Loucy (cell line): ENCODE measurements at regions not wholly inside any gene's neighbourhood (a gene's known extent, or its start where the extent isn't known, plus 50 kb on each side); places are given as distances from the start of the nearest gene placed in this dataset.

Experiments used
- H2AFZ ChIP-seq: fragments of 200-600 bp; sonication (generic); 2 replicates; pipeline ENCODE4 v1.6.0; 2016; ENCODE audit warnings: antibody characterized with exemption, mild to moderate bottlenecking, low read length, moderate library complexity
- H3F3A ChIP-seq: fragments of 200-600 bp; 2 replicates; pipeline ENCODE4 v1.6.0; 2016; ENCODE audit warnings: antibody characterized with exemption, low read depth, mild to moderate bottlenecking
- H3K27me3 ChIP-seq: fragments of 200-600 bp; sonication (generic); 2 replicates; pipeline ENCODE4 v1.6.1; 2014; ENCODE audit warnings: low read length, mild to moderate bottlenecking; ENCODE audit not compliant: insufficient read depth, poor library complexity, severe bottlenecking
- H3K36me3 ChIP-seq: fragments of 200-600 bp; sonication (generic); 2 replicates; pipeline ENCODE4 v1.6.1; 2016; ENCODE audit warnings: low read length; ENCODE audit not compliant: insufficient read depth
- H3K4me1 ChIP-seq: fragments of 200-600 bp; sonication (generic); 2 replicates; pipeline ENCODE4 v1.5.1; 2014; ENCODE audit warnings: low read length, mild to moderate bottlenecking; ENCODE audit not compliant: insufficient read depth, poor library complexity, severe bottlenecking
- H3K4me2 ChIP-seq: fragments of 200-600 bp; sonication (generic); 2 replicates; pipeline ENCODE4 v1.6.0; 2014; ENCODE audit warnings: antibody characterized with exemption, low read length, low read depth, mild to moderate bottlenecking; ENCODE audit not compliant: poor library complexity, severe bottlenecking
- H3K4me3 ChIP-seq: fragments of 200-600 bp; sonication (generic); 2 replicates; pipeline ENCODE4 v1.5.1; 2014; ENCODE audit warnings: low read length, mild to moderate bottlenecking, mixed read lengths; ENCODE audit not compliant: poor library complexity, severe bottlenecking
- H3K79me2 ChIP-seq: fragments of 200-600 bp; sonication (generic); 2 replicates; pipeline ENCODE4 v1.6.1; 2014; ENCODE audit warnings: low read length; ENCODE audit not compliant: insufficient read depth
- H3K9ac ChIP-seq: fragments of 200-600 bp; sonication (generic); 2 replicates; pipeline ENCODE4 v1.6.0; 2014; ENCODE audit warnings: mild to moderate bottlenecking, low read depth, low read length, moderate library complexity; ENCODE audit not compliant: poor library complexity, severe bottlenecking
- H3K9me2 ChIP-seq: fragments of 200-600 bp; sonication (generic); replicated peaks from 2 replicates; pipeline ENCODE4 v1.6.1; 2016; ENCODE audit warnings: low read depth, low read length, mixed read lengths
- H3K9me3 ChIP-seq: fragments of 200-600 bp; sonication (generic); 2 replicates; pipeline ENCODE4 v1.6.1; 2014; ENCODE audit warnings: mild to moderate bottlenecking, antibody characterized with exemption, low read length, low read depth; ENCODE audit not compliant: insufficient read depth
- H4K20me1 ChIP-seq: fragments of 200-600 bp; sonication (generic); 2 replicates; pipeline ENCODE4 v1.6.0; 2014; ENCODE audit warnings: antibody characterized with exemption, low read length, mild to moderate bottlenecking; ENCODE audit not compliant: insufficient read depth, poor library complexity, severe bottlenecking
- CTCF ChIP-seq: fragments of 200-600 bp; sonication (generic); conservative IDR thresholded peaks from 2 replicates; pipeline ENCODE4 v1.5.1; 2014; ENCODE audit warnings: mild to moderate bottlenecking, antibody characterized with exemption, low read length
- EZH2phosphoT487 ChIP-seq: fragments of 200-600 bp; IDR thresholded peaks from 2 replicates; pipeline ENCODE4 v1.6.1; 2018; ENCODE audit warnings: antibody characterized with exemption, mild to moderate bottlenecking, moderate library complexity, borderline replicate concordance

DNA sequence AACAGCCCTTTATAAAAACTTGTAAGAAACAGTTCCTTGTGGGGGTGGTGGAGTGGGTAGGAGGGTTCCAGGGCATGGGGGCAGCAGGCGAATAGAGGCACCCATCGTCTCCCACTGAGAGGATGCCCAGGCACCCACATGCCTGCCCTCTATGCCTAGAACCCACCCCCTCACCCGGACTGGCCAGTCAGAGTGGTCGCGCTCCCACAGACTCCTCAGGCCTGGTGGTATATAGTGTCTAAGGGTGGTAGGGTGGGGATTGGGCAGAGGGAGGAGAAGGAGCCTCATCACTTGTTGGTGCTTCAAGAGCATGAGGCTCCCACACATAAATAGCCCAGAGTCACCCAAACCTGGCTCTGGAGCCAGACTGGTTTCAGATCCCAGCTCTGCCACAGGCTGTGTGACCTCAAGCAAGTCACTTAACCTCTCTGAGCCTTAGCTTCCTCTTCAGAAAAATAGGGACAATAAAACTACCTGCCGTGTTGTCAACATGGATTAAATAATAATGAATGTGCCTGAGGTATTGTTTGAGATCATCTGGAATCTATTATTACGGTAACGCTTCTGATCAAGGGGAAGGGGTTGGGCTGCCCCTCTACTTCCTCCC lies 262.1 kb downstream of the UACA start:
- peaks cover 100% of the 10 kb centered on the region for H3K4me1 ChIP-seq
- TF ChIP-seq CTCF: no peak
- no peak for TF ChIP-seq EZH2phosphoT487

GRCh38 chr15:70499791-70500190 lies 263.6 kb downstream of the UACA start:
- peak overlapping the region; percentile 22 for H3K9ac ChIP-seq
- H4K20me1 ChIP-seq: no peaks in the 10 kb centered on the region
- H3K4me2 ChIP-seq: no peak overlapping the region
- peaks cover 6% of the 10 kb centered on the region; the same call in 1 of the 2 replicates for H3F3A ChIP-seq
- H3K79me2 ChIP-seq: no peaks in the 10 kb centered on the region
- H3K4me1 ChIP-seq: peaks cover 100% of the 10 kb centered on the region
- no peaks in the 10 kb centered on the region for H3K9me2 ChIP-seq
- TF ChIP-seq EZH2phosphoT487: no peak
- H3K36me3 ChIP-seq: no peaks in the 10 kb centered on the region
- H3K27me3 ChIP-seq: no peaks in the 10 kb centered on the region
- no peak overlapping the region for H3K4me3 ChIP-seq
- H3K9me3 ChIP-seq: no peaks in the 10 kb centered on the region
- no peak overlapping the region for H2AFZ ChIP-seq

More for the DNA sequence above, 262.1 kb downstream of the UACA start:
- H3K9me3 ChIP-seq: no peaks in the 10 kb centered on the region
- H3K9ac ChIP-seq: peak overlapping the region; percentile 24
- H3F3A ChIP-seq: peaks cover 6% of the 10 kb centered on the region; the same call in 1 of the 2 replicates
- no peaks in the 10 kb centered on the region for H3K9me2 ChIP-seq
- H3K79me2 ChIP-seq: no peaks in the 10 kb centered on the region
- no peaks in the 10 kb centered on the region for H3K27me3 ChIP-seq
- no peak overlapping the region for H3K4me3 ChIP-seq
- peak overlapping the region; percentile 83 for H3K4me2 ChIP-seq
- H4K20me1 ChIP-seq: no peaks in the 10 kb centered on the region
- H3K36me3 ChIP-seq: no peaks in the 10 kb centered on the region
- no peak overlapping the region for H2AFZ ChIP-seq

GRCh38 chr15:70498096-70498626 lies 265.2 kb downstream of the UACA start:
- TF ChIP-seq CTCF (no peak), EZH2phosphoT487 (no peak)
- H2AFZ ChIP-seq: no peak overlapping the region
- no peaks in the 10 kb centered on the region for H3K79me2 ChIP-seq
- no peak overlapping the region for H3K4me3 ChIP-seq
- H3K36me3 ChIP-seq: no peaks in the 10 kb centered on the region
- H4K20me1 ChIP-seq: no peaks in the 10 kb centered on the region
- H3K27me3 ChIP-seq: no peaks in the 10 kb centered on the region
- no peak overlapping the region for H3K4me2 ChIP-seq
- peaks cover 6% of the 10 kb centered on the region; the same call in 1 of the 2 replicates for H3F3A ChIP-seq
- peaks cover 100% of the 10 kb centered on the region for H3K4me1 ChIP-seq
- no peaks in the 10 kb centered on the region for H3K9me2 ChIP-seq
- H3K9me3 ChIP-seq: no peaks in the 10 kb centered on the region
- peak overlapping the region; percentile 18 for H3K9ac ChIP-seq

- Histone ChIP-seq H3K9me2 (no peaks in the 10 kb centered on the region), H3K9ac (peak overlapping the region; percentile 18), H3K4me3 (no peak overlapping the region), H3K4me1 (peaks cover 97% of the 10 kb centered on the region), H3K36me3 (no peaks in the 10 kb centered on the region), H3F3A (peaks cover 3% of the 10 kb centered on the region; the same call in 1 of the 2 replicates), H3K27me3 (no peaks in the 10 kb centered on the region), H3K9me3 (no peaks in the 10 kb centered on the region), H2AFZ (no peak overlapping the region), H3K4me2 (no peak overlapping the region), H4K20me1 (no peaks in the 10 kb centered on the region), H3K79me2 (no peaks in the 10 kb centered on the region)
- TF ChIP-seq CTCF (no peak), EZH2phosphoT487 (no peak)
Measured at GRCh38 chr15:70497661-70498060, 265.7 kb downstream of the UACA start.
